B cell (primary cell): ENCODE measurements at regions not wholly inside any gene's neighbourhood (a gene's known extent, or its start where the extent isn't known, plus 50 kb on each side); places are given as distances from the start of the nearest gene placed in this dataset.

ENCODE experiments used
- ATAC-seq: fragments of 200-7000 bp; cut with Tn5 transposase; one replicate; pipeline ENCODE4 v1.10.0; 2021; ENCODE audit warnings: low read depth, mild to moderate bottlenecking, moderate number of reproducible peaks, moderate library complexity
- CTCF ChIA-PET: fragments of 350-600 bp; sonication (Branson Sonifier 250); formaldehyde crosslinking; loops from one replicate; lab custom pipeline; 2021; ENCODE audit warnings: antibody characterized with exemption, inconsistent platforms; lab: Charles Lee
- POLR2A ChIA-PET: fragments of 350-600 bp; sonication (Branson Sonifier 250); formaldehyde crosslinking; loops from one replicate; lab custom pipeline; 2021; ENCODE audit warnings: antibody characterized with exemption; lab: Charles Lee
- DNase-seq: peaks from one replicate; pipeline ENCODE4 v3.0.0; 2013
- H2AFZ ChIP-seq: 2 replicates; pipeline ENCODE4 v1.6.1; 2012; ENCODE audit warnings: mild to moderate bottlenecking, low read depth, low read length; ENCODE audit not compliant: insufficient read depth, poor library complexity, severe bottlenecking
- H3K27ac ChIP-seq, 2 donors: 1 replicate in 1 of 2; 2 replicates in 1 of 2; pipeline ENCODE4 v1.5.1; 2012 to 2013; ENCODE audit warnings: low read length in 2 of 2, mild to moderate bottlenecking in 2 of 2, moderate library complexity in 1 of 2
- H3K27me3 ChIP-seq, 4 experiments: fragments of 200-600 bp in 1 of 4; sonication (generic) in 1 of 4; replicated peaks in 1 of 4; 1 replicate in 2 of 4; 2 replicates in 2 of 4; pipeline versions ENCODE4 v1.6.1 to v1.7.0; 2013 to 2016; ENCODE audit warnings: low read length in 3 of 4, mild to moderate bottlenecking in 2 of 4, mixed read lengths in 1 of 4, moderate library complexity in 1 of 4; ENCODE audit not compliant: insufficient read depth in 4 of 4, control insufficient read depth in 3 of 4; ENCODE audit errors: control extremely low read depth in 1 of 4
- H3K36me3 ChIP-seq, 2 experiments: replicated peaks in 1 of 2; 1 replicate in 1 of 2; 2 replicates in 1 of 2; pipeline versions ENCODE4 v1.6.1 to v1.7.1; 2013; ENCODE audit warnings: low read length in 1 of 2; ENCODE audit not compliant: insufficient read depth in 2 of 2, control insufficient read depth in 1 of 2; ENCODE audit errors: control extremely low read depth in 1 of 2, extremely low read depth in 1 of 2
- H3K4me1 ChIP-seq, 2 donors: fragments of 200-600 bp in 1 of 2; sonication (generic) in 1 of 2; 1 replicate in 1 of 2; 2 replicates in 1 of 2; pipeline versions ENCODE4 v1.5.1 to v1.6.1; 2013 to 2017; ENCODE audit warnings: low read length in 2 of 2; ENCODE audit not compliant: control insufficient read depth in 2 of 2, insufficient read depth in 2 of 2
- H3K4me2 ChIP-seq: replicated peaks from 2 replicates; pipeline ENCODE3; 2012; ENCODE audit warnings: mild to moderate bottlenecking, low read depth, low read length; ENCODE audit not compliant: poor library complexity, severe bottlenecking
- H3K4me3 ChIP-seq, 5 experiments: fragments of 200-600 bp in 1 of 5; sonication (generic) in 1 of 5; 1 replicate in 3 of 5; 2 replicates in 2 of 5; pipeline versions ENCODE4 v1.5.1 to v1.7.0; 2011 to 2016; ENCODE audit warnings: low read length in 4 of 5, mild to moderate bottlenecking in 4 of 5, low read depth in 2 of 5, control low read depth in 1 of 5, moderate library complexity in 1 of 5; ENCODE audit not compliant: insufficient read depth in 1 of 5; ENCODE audit errors: control extremely low read depth in 1 of 5, extremely low read depth in 1 of 5
- H3K79me2 ChIP-seq: fragments of 200-600 bp; sonication (generic); one replicate; pipeline ENCODE4 v1.6.0; 2016; ENCODE audit warnings: low read length; ENCODE audit not compliant: control insufficient read depth, insufficient read depth
- H3K9ac ChIP-seq: fragments of 200-600 bp; sonication (generic); 2 replicates; pipeline ENCODE4 v1.6.1; 2017; ENCODE audit warnings: mild to moderate bottlenecking, low read length, moderate library complexity
- H3K9me3 ChIP-seq, 3 donors: one replicate each; pipeline versions ENCODE4 v1.6.1 to v1.7.1; 2013; ENCODE audit warnings: low read length in 2 of 3; ENCODE audit not compliant: control insufficient read depth in 2 of 3, insufficient read depth in 1 of 3; ENCODE audit errors: control extremely low read depth in 1 of 3
- H4K20me1 ChIP-seq: 2 replicates; pipeline ENCODE4 v1.6.0; 2012; ENCODE audit warnings: mild to moderate bottlenecking, low read length; ENCODE audit not compliant: insufficient read depth, control insufficient read depth, poor library complexity, severe bottlenecking
- H3K27ac Mint-ChIP-seq: one replicate; pipeline ENCODE4 v1.8.0; 2021; ENCODE audit warnings: mixed read lengths
- H3K27me3 Mint-ChIP-seq: one replicate; pipeline ENCODE4 v1.8.0; 2021; ENCODE audit warnings: mixed read lengths
- H3K4me1 Mint-ChIP-seq: one replicate; pipeline ENCODE4 v1.8.0; 2021; ENCODE audit warnings: mixed read lengths
- H3K4me3 Mint-ChIP-seq: one replicate; pipeline ENCODE4 v1.8.0; 2021; ENCODE audit warnings: mixed read lengths
- H3K9me3 Mint-ChIP-seq: one replicate; pipeline ENCODE4 v1.8.0; 2022; ENCODE audit warnings: mixed read lengths; ENCODE audit not compliant: insufficient read depth
- CTCF ChIP-seq: fragments of 200-600 bp; IDR thresholded peaks from one replicate; pipeline ENCODE4 v1.8.0; 2022; ENCODE audit warnings: antibody characterized with exemption, mild to moderate bottlenecking
- EZH2 ChIP-seq: IDR thresholded peaks from 2 replicates; pipeline ENCODE4 v1.6.1; 2012; ENCODE audit warnings: borderline replicate concordance, low read depth, mild to moderate bottlenecking, moderate library complexity, low read length; ENCODE audit not compliant: insufficient read depth, poor library complexity, severe bottlenecking
- WGBS: methylation state at CpG from one replicate; pipeline ENCODE4 v1.1.5; 2013; ENCODE audit warnings: missing lambda C conversion rate; ENCODE audit not compliant: insufficient coverage; 5-methylcytosine and 5-hydroxymethylcytosine counted together
- intact Hi-C: fragments of 100-400 bp; cut with micrococcal nuclease; formaldehyde crosslinking; loops from one replicate; pipeline ENCODE4 v1.10.0; 2022

DNA sequence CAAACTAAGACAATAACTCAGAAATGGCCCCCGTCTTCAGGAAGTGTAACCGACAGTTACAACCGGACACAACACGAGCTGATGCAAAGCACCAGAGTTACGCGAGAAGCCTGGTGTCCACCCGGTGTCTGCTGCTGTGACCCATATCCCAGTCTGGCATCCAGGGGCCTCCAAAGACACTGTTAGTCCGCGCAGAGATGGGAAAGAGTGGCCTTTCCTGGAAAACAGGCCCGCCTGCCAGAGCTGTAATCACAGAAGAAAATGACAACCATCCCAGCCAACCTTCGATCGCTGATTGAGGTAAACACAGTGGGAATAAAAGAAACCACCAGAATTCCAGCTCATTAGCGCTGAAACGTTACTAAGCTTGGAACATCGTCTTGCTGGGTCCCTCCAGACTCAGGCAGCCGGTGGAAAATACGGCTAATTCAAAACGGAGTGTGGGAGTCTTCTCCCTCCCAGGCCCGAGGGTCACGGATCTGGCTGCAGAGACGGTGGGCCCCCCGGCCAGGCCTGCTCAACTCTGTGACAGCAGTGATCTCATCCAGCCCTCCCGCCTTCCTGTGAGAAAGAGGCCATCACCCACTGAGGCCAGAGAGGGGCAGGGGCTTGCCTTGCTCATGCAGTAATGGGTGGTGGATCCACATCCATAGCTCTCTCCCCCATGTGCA lies 273.9 kb upstream of the RTL1 start:
- intact Hi-C loops = no loop called here
- no peaks in the 10 kb centered on the region for H4K20me1 ChIP-seq
- DNase-seq (no peak), ATAC-seq (no peak)
- H3K9ac ChIP-seq = no peak overlapping the region
- CTCF ChIA-PET = interaction anchor here (0.9 kb wide), 1 partner anchor 21 kb away, joined by 3 read pairs; no protein-coding TSS in a partner anchor
- no peak overlapping the region for H3K4me2 ChIP-seq
- H3K4me3 ChIP-seq = no peak overlapping the region
- 96% methylated on average over 23 of the region's 23 CpGs for WGBS
- no peak overlapping the region for H3K27ac Mint-ChIP-seq
- H3K9me3 ChIP-seq = peaks cover 0 to 44% (median 0%) of the 10 kb centered on the region in 3 donors
- H3K27me3 Mint-ChIP-seq = no peaks in the 10 kb centered on the region
- no peaks in the 10 kb centered on the region for H3K27me3 ChIP-seq
- no peaks in the 10 kb centered on the region for H3K36me3 ChIP-seq
- H3K4me1 Mint-ChIP-seq = no peaks in the 10 kb centered on the region
- no peaks in the 10 kb centered on the region for H3K4me1 ChIP-seq
- POLR2A ChIA-PET = no interaction called here
- peaks cover 5% of the 10 kb centered on the region for H3K9me3 Mint-ChIP-seq
- H3K79me2 ChIP-seq = no peaks in the 10 kb centered on the region
- no peak overlapping the region for H3K27ac ChIP-seq
- no peak for TF ChIP-seq EZH2
- no peak for TF ChIP-seq CTCF
- H3K4me3 Mint-ChIP-seq = no peak overlapping the region
- H2AFZ ChIP-seq = no peak overlapping the region

- Histone ChIP-seq H3K4me2 (no peak overlapping the region), H3K36me3 (no peaks in the 10 kb centered on the region), H4K20me1 (no peaks in the 10 kb centered on the region), H2AFZ (no peak overlapping the region), H3K4me1 (no peaks in the 10 kb centered on the region), H3K4me3 (no peak overlapping the region), H3K9me3 (peaks cover 0 to 50% (median 0%) of the 10 kb centered on the region in 3 donors), H3K79me2 (no peaks in the 10 kb centered on the region), H3K9ac (no peak overlapping the region), H3K27me3 (no peaks in the 10 kb centered on the region), H3K27ac (no peak overlapping the region)
- ChIA-PET CTCF (no interaction called here), POLR2A (no interaction called here)
- H3K4me3 Mint-ChIP-seq = no peak overlapping the region
- ATAC-seq (no peak), DNase-seq (no peak)
- H3K27ac Mint-ChIP-seq = no peak overlapping the region
- intact Hi-C loops = no loop called here
- 92% methylated on average over 19 of the region's 22 CpGs for WGBS
- no peaks in the 10 kb centered on the region for H3K27me3 Mint-ChIP-seq
- peaks cover 5% of the 10 kb centered on the region for H3K9me3 Mint-ChIP-seq
- TF ChIP-seq CTCF (no peak), EZH2 (no peak)
- H3K4me1 Mint-ChIP-seq = no peaks in the 10 kb centered on the region
Measured at GRCh38 chr14:101178184-101179072, 274.9 kb upstream of the RTL1 start.
